GM18861 (cell line): ENCODE measurements at regions not wholly inside any gene's neighbourhood (a gene's known extent, or its start where the extent isn't known, plus 50 kb on each side); places are given as distances from the start of the nearest gene placed in this dataset.
"Not testable (repeated sequence)": the region's sequence is repeated elsewhere in the genome, so short reads cannot be mapped to it uniquely, and the experiment has no call there.

Source experiments
- ATAC-seq: cut with Tn5 transposase; IDR thresholded peaks from one replicate; pipeline ENCODE4 v1.9.1; 2021; ENCODE audit not compliant: unreplicated experiment

DNA sequence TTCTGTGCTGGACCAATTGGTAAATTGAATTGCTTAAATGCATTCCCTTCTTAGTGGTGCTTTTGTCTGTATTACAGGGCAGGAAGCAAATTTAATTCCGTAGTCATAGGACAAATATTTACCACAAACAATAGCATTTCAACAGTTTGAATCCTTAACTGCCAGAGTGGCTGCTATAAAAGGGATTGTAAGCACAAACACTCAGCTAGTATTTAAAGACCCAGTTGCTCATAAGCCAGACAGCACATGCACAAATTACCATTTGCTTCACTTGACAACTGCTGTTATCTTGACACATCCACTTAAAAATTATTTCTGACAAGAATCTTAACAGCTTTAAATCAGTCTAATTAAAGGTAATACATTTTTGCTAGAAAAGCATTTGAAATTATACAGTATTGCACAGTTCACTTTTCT is 490.2 kb upstream of the ADAMTS9 start:
- no peak for ATAC-seq

DNA sequence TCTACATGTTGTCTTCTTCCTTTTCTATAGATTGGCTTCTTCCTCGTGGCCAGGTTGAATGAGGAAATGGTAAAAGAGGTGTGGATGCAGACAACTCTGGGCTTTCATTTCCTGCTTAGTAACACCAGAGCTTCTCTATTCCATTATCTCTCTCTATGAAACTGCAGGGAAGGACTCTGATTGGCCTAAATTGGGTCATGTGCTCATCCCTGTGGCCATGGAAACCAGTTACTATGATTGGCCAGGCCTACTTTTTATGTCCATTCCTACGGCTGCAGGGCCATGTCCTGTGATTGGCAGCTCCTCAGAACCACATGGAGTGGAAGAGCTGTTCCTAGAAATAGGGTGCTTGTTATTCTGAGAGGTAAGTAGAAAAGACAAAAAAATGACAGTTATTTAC is 486.9 kb upstream of the ADAMTS9 start:
- ATAC-seq = no peak

DNA sequence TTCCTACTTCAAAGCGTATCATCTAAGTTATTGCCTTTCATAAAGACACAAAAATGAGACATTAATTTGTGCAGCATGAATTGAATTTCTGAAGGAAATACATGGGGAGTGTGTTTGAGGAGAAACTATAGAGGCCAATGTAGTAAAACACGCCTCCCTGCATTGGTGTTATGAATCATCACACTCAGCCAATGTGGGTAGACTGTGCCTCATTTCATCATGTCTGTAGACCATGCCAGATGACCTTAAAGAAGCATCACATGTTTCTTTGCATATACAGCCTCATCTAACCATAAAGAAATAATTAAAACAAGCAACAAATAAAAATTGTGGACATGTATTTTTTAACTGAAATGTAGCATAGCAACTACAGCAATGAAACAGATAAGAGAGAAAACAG is 486.0 kb upstream of the ADAMTS9 start:
- no peak for ATAC-seq

DNA sequence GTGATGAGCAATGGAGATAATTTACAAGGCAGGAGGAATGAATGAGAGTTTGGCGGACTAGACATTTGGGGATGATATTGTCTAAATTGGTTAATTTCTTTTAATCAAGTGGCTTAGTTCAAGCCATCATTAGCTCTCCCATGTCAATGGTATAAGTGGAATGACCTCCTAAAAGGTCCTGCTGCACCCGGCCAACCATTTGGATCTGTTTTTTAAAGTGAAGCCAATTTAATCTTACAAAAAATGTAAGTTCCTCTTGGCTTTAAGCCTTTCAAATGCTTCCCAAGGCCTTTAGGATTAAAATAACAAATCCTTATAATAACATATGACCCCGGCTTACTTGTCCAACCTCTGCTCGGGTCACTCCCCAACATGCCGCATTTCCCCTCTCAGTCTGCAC is 484.4 kb upstream of the ADAMTS9 start:
- no peak for ATAC-seq

DNA sequence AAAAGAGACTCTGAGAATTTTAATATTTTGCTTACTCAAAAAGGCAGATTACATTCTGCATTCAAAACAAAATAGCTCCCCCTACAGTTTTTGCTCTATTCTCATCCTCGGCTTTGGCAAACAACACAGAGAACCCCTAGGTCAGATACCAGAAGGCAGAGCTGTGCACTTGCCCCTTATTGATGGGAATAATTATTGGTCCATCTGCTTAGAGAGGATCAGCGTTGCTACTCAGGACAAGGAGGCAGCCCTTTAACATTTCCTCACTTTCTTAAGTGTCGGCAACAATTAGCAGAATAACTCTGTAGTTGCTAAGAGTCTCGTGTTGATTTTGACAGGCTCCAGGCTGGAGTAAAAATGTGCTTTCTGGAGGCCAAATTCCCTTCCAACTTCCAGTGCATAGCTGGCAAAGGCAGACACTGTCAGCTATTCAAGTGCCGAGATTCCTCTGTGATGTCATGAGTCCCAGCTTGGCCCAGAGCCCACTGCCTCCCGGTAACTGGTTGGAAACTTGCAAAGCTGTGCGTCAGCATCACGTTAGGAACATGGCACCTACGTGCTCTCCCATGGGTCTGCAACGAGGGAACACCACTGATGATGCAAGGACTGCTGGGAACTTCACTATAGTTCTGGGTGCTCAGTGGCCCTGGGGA is 482.7 kb upstream of the ADAMTS9 start:
- ATAC-seq = no peak

DNA sequence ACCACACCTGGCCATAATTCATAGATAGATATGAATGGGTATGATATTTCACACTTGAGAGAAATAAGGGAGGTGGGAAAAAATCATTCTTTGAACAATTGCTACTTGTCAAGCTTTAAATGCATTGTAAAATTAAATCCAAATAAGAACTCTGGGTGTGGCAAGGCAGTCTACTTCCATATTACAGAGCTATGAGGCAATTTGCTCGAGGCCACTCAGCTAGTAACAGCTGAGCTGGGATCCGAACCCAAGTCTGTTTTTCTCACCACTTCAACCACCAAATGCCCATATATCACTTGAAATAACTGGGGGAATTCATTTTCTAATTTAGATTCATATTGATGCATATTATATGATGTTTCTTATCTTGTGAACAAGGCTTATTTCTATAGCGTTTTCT is 482.2 kb upstream of the ADAMTS9 start:
- no peak for ATAC-seq

DNA sequence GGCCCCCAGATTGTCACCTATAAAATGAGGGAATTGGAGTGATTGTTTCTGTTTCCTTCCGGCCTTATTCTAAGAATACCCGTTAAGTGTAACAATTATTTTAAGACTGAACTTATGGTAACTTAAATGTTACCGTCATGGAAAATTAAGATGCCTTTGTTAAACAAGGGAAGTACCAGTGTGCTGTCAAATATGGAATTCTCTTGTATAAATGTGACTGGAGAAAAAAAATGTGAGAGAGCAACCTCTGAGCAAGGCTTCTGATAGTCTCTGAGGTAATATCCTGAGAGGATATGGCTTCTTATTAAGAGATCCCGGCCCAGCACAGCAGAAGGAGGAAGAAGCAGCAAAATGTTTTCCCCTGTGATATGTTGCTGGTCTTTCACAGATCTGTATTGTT is 480.7 kb upstream of the ADAMTS9 start:
- ATAC-seq = no peak

DNA sequence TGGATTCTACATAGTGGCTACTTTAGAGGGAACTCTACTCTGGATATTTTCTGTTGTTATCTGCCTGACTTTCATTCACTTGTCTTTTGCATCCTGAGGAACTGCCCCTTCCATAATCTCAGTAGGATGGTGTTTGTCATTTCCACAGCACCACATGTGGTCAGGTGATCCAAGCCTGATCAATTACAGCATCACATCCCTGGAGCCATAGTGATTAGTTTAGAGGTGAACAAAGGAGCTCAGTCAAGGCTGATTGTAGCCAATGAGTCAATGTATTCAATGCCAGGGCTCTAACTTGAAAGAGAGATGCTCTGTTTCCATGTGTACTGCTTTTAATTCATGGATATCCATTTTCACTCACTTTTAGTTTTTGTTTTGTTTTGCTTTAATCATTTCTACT is 478.7 kb upstream of the ADAMTS9 start:
- ATAC-seq = no peak

DNA sequence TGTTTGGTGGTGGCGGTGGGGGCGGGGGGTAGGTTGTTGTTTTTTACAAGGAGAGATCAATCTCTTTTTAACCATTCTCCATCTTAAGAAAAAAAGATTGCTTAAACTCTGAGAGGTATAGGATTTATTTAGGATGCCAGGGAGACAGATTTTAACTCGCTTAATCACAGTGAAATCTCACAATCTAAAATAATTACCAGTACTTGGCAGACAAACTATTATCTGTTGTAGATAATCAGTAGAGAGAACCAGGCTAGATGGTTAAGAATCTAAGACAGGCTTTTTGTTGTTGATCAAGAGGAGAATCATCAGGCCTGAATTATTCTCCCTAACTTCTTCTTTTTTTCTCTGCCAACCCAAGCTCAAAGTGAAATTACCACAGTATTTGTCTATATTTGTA is 470.2 kb upstream of the ADAMTS9 start:
- ATAC-seq = no peak

DNA sequence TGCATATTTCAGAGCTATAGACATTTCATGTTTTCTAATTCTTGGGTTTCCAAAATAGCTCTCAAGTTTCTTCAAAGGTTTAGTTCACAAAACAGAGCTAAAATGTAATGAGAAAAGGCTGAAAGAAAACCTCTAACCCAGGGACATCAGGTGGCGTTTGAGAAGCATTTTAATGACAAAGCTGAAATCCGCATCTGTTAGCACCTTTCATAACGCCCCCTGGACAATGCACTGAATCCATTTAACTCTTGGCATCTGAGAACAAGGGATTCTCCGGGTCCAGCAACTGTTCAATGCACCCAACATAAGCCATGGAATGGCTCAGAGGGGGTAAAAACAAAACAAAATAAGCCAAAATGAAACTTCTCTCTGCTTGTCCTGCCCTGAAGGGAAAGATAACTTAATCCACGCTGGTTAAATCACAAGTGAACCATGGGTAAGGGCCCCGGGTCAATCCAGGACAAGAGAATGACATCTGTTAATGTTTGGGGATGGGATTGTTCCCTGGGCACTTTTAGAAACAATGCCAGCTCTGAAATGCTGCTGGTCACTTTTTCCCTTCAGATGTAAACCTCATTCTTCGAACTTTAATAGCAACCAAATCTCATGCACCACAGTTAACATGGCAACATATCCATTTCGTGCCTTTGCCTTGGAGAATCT is 466.2 kb upstream of the ADAMTS9 start:
- no peak for ATAC-seq

DNA sequence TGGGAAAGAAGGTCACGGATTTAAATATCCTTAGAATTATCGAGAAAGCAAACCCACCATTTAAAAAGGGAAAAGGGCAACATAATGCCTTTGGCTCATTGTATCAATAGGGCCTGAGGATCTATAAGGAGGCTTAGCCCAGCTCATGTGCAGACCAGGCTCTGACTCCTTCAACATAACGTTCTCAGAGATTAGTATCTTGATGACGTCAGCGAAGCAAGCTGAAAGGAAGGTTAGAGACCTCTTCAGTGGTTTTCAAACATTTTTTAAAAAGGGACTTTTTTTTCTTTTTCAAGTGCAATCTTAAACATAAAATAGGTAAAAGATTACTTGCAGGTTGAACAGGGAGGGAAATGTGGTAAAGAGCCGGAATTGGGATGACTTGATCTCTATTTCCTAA is 463.9 kb upstream of the ADAMTS9 start:
- no peak for ATAC-seq

DNA sequence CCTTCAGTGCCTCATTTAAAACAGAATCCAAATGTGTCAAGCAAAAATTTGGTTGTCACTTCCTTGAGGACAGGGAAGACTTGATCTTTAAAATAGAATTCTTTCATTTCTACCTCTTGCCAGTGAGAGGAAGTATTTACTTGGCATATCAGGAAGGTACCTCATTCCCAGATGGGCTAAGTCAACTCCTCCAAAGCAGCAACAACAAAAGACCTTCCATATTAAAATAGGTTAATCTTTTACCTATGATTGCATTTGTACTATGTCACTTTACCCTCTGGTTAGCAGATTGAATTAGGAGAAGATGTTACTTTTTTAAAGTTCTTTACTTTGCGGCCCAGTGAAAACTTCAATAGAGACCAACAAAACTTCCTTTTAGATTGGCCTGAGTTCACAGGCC is 462.1 kb upstream of the ADAMTS9 start:
- no peak for ATAC-seq

DNA sequence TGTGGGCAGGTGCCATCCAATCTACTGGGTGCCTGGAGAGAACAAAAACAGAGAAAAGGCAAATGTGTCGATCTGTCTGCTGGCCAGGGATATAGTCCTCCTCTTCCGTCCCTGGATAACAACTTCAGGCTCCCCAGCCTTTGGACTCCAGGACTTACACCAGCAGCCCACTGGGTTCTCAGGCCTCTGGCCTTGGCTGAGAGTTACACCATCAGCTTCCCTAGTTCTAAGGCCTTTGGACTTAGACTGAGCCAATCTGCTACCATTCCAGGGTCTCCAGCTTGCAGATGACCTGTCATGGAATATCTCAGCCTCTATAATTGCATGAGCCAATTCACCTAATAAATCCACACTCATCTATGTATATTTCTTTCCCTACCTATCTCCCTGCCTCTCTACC is 460.9 kb upstream of the ADAMTS9 start:
- ATAC-seq = no peak

DNA sequence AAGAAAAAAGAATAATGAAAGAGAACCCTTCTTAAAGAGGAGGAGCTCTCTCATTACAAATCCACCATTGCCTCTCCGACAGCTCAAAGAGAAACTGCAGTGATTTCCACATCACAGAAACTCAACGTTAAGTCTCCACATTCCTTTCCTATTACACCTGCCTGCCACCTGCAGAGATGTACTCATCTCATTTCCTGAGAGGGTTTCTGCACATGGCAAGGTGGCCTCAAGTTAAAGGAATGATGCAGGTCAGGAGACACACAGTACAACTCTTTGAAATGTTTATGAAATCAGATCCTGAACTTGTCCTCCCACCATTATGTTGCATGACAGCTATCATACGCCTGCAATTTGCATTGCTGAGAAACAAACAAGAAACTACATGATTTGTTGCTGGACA is 458.4 kb upstream of the ADAMTS9 start:
- ATAC-seq = no peak

DNA sequence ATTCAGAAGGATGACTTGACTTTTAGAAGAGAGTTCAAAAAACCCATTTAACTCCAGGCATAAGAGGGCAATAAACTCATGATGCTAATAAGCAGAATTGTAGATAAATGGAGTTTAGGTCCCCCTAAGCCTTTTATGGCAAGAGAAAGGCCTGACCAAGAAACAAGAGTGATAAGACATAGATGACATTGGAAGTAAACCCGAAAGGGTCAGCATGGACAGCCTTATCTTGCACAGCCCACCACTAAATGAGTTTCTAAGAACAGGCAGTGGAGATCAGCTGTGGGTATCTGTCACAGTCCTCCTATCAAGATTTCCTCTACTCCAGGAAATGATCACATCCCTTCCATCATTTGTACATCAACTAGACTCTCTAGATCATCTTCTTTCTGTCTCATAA is 457.9 kb upstream of the ADAMTS9 start:
- ATAC-seq = no peak

DNA sequence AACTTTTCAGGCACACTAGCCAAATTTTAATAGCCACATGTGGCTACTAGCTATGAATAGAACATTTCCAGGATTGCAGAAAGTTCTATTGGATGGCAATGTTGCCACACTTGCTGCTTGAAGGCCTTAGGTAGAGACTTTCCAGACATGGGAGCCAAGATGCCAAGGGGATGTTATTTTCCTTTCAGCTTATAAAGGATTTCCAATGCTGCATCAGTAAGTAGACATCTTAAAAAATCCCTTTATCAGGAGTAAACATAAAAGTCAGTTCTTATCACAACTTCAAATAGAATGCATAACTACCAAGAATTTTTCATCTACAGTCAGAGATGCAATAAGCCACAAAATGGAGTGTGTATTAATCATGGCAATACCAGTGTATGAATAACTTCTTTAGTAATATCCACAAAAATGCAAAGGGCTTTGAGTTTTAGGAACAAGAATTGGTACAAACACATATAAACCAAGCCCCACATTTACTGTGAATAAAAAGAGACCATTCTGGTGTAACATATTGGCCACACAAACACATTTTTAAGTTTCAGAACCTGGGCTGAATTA is 457.1 kb upstream of the ADAMTS9 start:
- ATAC-seq = no peak

DNA sequence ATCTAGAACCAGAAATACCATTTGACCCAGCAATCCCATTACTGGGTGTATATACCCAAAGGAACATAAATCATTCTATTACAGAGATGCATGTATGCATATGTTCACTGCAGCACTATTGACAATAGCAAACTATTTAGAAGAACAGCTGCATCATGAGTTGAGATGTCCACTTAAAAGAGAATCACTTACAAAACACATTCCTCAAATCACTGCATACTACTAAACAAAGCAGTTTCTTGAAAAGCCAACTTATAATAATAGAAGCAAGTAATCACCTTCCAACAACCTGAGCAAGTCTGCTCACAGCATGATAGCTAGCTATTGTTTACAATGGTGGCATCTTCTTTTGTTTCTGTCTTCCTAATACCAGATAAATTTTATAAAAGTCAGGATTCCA is 454.7 kb upstream of the ADAMTS9 start:
- ATAC-seq = no peak

DNA sequence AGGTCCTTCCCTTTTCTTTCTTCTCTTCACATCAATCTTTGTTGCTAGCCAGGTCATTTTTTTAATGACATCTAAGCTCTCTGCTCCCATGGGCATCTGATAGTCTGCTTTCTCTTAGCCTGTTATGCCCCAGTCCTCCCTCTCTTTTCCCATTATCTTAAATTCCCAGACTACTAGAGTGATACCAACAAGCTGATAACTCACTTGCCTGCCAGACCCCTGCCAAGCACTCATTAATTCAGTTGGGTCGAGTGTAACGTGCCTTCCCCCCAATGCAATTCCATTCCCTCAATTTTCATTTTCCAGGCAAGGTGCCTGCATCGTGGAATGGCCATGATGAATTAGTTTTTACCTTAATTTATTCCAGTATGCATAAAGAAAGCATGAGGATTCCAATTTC is 450.8 kb upstream of the ADAMTS9 start:
- no peak for ATAC-seq

DNA sequence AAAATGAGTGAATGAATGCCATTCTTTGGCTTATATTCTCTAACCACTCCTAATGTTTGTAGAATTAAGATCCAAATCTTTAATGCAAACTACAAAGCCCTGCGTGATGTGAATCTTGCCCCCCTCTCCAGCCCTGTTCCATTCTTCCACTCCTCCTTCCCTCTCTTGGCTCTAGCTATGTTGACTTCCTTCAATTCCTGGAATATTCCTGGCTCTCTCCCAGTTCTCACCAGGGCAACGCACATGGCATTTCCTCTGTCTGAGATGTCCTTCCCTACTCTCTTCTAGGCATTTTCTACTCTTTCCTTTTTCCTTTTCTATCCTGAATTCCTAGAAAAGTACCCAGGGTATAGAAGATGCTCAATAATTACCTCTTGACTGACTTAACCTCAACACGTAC is 446.0 kb upstream of the ADAMTS9 start:
- not testable (repeated sequence) for ATAC-seq

DNA sequence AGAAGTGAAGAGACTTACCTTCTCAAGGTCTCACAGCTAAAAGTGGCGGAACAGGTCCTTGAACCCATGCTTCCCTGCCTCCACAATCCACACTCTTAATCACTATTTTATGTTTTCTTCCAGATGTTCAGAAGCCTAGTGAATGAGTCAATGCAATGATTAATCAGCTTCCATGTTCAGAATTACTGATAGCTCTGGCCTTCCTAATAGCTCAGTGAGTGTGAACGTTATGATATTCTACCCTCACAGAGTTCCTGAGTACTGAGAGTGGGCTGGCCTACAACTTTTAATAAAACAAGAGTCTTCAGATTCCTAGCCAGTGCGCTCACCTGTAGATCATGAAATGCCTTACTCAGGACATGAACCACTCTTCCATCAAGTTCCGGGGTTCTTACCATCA is 443.0 kb upstream of the ADAMTS9 start:
- ATAC-seq = no peak

DNA sequence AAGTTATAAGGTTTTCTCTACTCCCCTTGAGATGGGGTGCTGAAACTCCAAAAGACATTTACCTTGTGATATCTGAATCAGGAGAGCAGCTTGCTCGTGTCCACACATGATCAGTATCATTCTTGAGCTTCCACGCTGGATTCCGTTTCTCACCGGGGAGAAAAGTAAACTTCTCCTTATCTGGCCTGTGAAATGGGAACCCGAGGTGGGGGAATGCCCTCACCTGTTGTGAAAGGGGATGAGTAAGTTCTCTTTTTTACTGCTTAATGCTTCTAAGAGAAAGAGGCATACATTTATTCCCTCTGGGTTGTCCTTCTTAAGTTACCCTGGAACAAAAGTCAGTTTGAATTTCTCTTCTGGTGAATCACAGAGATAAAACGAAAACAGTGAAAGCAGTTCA is 440.5 kb upstream of the ADAMTS9 start:
- ATAC-seq = no peak

DNA sequence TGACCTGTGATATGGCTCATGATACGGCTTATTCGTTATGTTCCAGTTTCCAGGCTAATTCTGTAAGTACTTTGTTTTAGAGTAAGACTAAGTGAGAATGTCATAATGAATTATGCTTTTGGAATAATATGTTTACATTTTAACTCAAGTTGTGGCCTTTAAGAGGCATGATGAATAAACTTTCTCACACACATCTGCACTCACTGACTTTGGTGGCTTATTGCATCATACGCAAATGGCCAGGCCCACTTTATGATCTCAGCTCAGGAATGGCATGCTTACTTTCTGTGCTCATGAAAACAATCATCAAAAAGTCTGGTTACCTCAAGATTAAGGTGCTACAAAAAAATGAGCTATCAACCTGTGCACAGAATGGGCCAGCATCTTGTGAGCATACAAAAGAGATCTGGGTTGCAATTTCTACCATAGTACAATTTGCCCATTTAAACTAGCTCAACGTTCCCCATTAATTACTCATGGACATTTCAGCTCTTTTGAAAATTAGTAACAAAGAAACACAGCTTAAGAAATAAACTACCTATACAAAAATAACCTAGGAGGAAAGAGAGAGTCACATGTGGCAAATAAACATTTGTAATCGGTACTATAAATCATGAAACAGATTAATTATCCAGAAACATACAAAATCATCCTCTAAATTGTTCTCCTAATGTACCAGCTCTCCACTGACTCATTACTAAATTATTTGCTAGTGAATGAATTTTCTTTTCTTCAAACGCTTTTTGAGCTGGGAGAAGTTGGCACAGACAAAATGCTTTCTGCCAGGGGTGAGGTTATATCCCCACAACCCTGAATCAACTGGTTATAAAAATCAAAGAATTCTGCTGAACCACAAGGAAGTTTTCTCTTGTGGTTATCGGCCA is 439.0 kb upstream of the ADAMTS9 start:
- ATAC-seq = no peak
